Vagina (tissue), 2 donors: ENCODE measurements at regions not wholly inside any gene's neighbourhood (a gene's known extent, or its start where the extent isn't known, plus 50 kb on each side); places are given as distances from the start of the nearest gene placed in this dataset.

Experiments used
- CTCF ChIP-seq, 3 experiments: fragments of 450-650 bp in 2 of 3; fragments of 200-600 bp in 1 of 3; sonication (generic) in 1 of 3; IDR thresholded peaks; one replicate each; pipeline ENCODE4 v1.5.1; 2017 to 2019; ENCODE audit warnings: antibody characterized with exemption in 3 of 3, mild to moderate bottlenecking in 2 of 3, moderate library complexity in 2 of 3
- POLR2AphosphoS5 ChIP-seq, 2 donors: sonication (generic); formaldehyde crosslinking; IDR thresholded peaks; one replicate each; pipeline ENCODE4 v1.9.0; 2017; ENCODE audit warnings: antibody characterized with exemption in 2 of 2, mild to moderate bottlenecking in 2 of 2, low read depth in 1 of 2; ENCODE audit not compliant: insufficient read depth in 1 of 2

GRCh38 chr6:63424636-63425035 lies 104.9 kb upstream of the LGSN start:
- TF ChIP-seq CTCF (IDR thresholded peaks at IDR 0.05): no peak
- no peak for TF ChIP-seq POLR2AphosphoS5 (IDR thresholded peaks at IDR 0.05; ENCODE audit: insufficient read depth in 1 of 2, low read depth in 1 of 2)
